OCI-LY3 (cell line): ENCODE measurements at regions not wholly inside any gene's neighbourhood (a gene's known extent, or its start where the extent isn't known, plus 50 kb on each side); places are given as distances from the start of the nearest gene placed in this dataset.

Source experiments
- CTCF ChIP-seq: fragments of 200-600, 300-600 bp; sonication (generic); IDR thresholded peaks from 2 replicates; pipeline ENCODE4 v1.5.1; 2014; ENCODE audit warnings: antibody characterized with exemption, low read length, low read depth
- EZH2phosphoT487 ChIP-seq: fragments of 200-600 bp; shearing (Covaris generic); IDR thresholded peaks from 2 replicates; pipeline ENCODE4 v1.6.1; 2018; ENCODE audit warnings: antibody characterized with exemption, mixed run types, low read depth

DNA sequence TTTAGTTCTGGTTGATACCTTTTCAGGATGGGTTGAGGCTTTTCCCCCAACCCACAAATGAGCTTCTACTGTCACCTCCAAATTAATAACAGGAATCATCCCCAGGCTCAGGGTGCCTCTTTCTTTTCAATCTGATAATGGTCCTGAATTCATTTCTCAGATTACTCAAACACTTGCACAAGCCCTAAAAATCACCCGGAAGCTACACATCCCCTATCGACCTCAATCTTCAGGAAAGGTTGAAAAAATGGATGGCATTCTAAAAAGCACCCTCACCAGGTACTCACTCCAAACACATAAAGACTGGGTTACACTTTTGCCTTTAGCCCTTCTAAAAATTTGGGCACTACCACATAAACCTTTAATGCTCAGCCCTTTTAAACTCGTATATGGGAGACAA is 79.9 kb downstream of the COQ2 start:
- TF ChIP-seq CTCF (no peak), EZH2phosphoT487 (no peak)
